CD14-positive monocyte (primary cell): ENCODE measurements at regions not wholly inside any gene's neighbourhood (a gene's known extent, or its start where the extent isn't known, plus 50 kb on each side); places are given as distances from the start of the nearest gene placed in this dataset.

Experiments
- DNase-seq, 3 donors: peaks; one replicate each; pipeline ENCODE4 v3.0.0-alpha.2; 2011 to 2022
- H2AFZ ChIP-seq: 2 replicates; pipeline ENCODE4 v1.6.0; 2012; ENCODE audit warnings: mild to moderate bottlenecking, low read depth, low read length, inconsistent platforms; ENCODE audit not compliant: insufficient read depth, poor library complexity, severe bottlenecking
- H3K27ac ChIP-seq, 2 donors: 1 replicate in 1 of 2; 2 replicates in 1 of 2; pipeline ENCODE4 v1.5.1; 2012 to 2013; ENCODE audit warnings: low read length in 2 of 2, control low read depth in 1 of 2, inconsistent platforms in 1 of 2, low read depth in 1 of 2, mild to moderate bottlenecking in 1 of 2
- H3K27me3 ChIP-seq, 2 donors: one replicate each; pipeline versions ENCODE4 v1.6.0 to v1.6.1; 2011 to 2013; ENCODE audit warnings: low read length in 2 of 2; ENCODE audit not compliant: control insufficient read depth in 2 of 2, insufficient read depth in 2 of 2
- H3K36me3 ChIP-seq, 2 donors: replicated peaks in 1 of 2; 1 replicate in 1 of 2; 2 replicates in 1 of 2; pipeline versions ENCODE4 v1.5.1 to v1.6.1; 2012 to 2013; ENCODE audit warnings: low read length in 2 of 2, control low read depth in 1 of 2, inconsistent platforms in 1 of 2, mild to moderate bottlenecking in 1 of 2; ENCODE audit not compliant: insufficient read depth in 2 of 2, control insufficient read depth in 1 of 2
- H3K4me1 ChIP-seq, 2 donors: 1 replicate in 1 of 2; 2 replicates in 1 of 2; pipeline versions ENCODE4 v1.5.1 to v1.6.1; 2012 to 2013; ENCODE audit warnings: low read length in 2 of 2, control low read depth in 1 of 2, inconsistent platforms in 1 of 2, mild to moderate bottlenecking in 1 of 2, moderate library complexity in 1 of 2; ENCODE audit not compliant: insufficient read depth in 2 of 2, control insufficient read depth in 1 of 2
- H3K4me2 ChIP-seq: replicated peaks from 2 replicates; pipeline ENCODE3; 2012; ENCODE audit warnings: low read length, moderate library complexity, mild to moderate bottlenecking; ENCODE audit not compliant: poor library complexity, severe bottlenecking; ENCODE audit errors: extremely low read depth
- H3K4me3 ChIP-seq, 3 experiments: fragments of 200-600 bp in 1 of 3; sonication (generic) in 1 of 3; replicated peaks in 1 of 3; 1 replicate in 2 of 3; 2 replicates in 1 of 3; pipeline ENCODE4 v1.5.1; 2011 to 2013; ENCODE audit warnings: low read length in 3 of 3, mild to moderate bottlenecking in 3 of 3, control low read depth in 2 of 3, low read depth in 2 of 3, inconsistent platforms in 1 of 3, moderate library complexity in 1 of 3
- H3K79me2 ChIP-seq: 2 replicates; pipeline ENCODE4 v1.6.0; 2012; ENCODE audit warnings: mild to moderate bottlenecking, control low read depth, inconsistent platforms, low read length, moderate library complexity; ENCODE audit not compliant: insufficient read depth
- H3K9ac ChIP-seq: 2 replicates; pipeline ENCODE4 v1.6.0; 2017; ENCODE audit warnings: low read length, mild to moderate bottlenecking; ENCODE audit not compliant: insufficient read depth, poor library complexity, severe bottlenecking
- H3K9me3 ChIP-seq, 2 donors: replicated peaks in 1 of 2; 1 replicate in 1 of 2; 2 replicates in 1 of 2; pipeline versions ENCODE4 v1.5.1 to v1.6.1; 2012 to 2013; ENCODE audit warnings: low read length in 2 of 2, control low read depth in 1 of 2; ENCODE audit not compliant: control insufficient read depth in 1 of 2, insufficient read depth in 1 of 2
- H4K20me1 ChIP-seq: 2 replicates; pipeline ENCODE4 v1.6.0; 2012; ENCODE audit warnings: mild to moderate bottlenecking, low read length, control low read depth, moderate library complexity; ENCODE audit not compliant: insufficient read depth
- H3K27ac Mint-ChIP-seq, 7 donors: one replicate each; pipeline ENCODE4 v1.8.0; 2020; ENCODE audit warnings: mild to moderate bottlenecking in 7 of 7, mixed read lengths in 7 of 7, moderate library complexity in 6 of 7, inconsistent platforms in 2 of 7
- H3K27me3 Mint-ChIP-seq, 3 donors: one replicate each; pipeline ENCODE4 v1.8.0; 2021 to 2022; ENCODE audit warnings: low read depth in 3 of 3, mild to moderate bottlenecking in 3 of 3, mixed read lengths in 3 of 3, moderate library complexity in 3 of 3, inconsistent platforms in 1 of 3
- H3K36me3 Mint-ChIP-seq, 2 donors: one replicate each; pipeline ENCODE4 v1.8.0; 2020; ENCODE audit warnings: mixed read lengths in 2 of 2, inconsistent platforms in 1 of 2, mild to moderate bottlenecking in 1 of 2
- H3K4me1 Mint-ChIP-seq: one replicate; pipeline ENCODE4 v1.8.0; 2020; ENCODE audit warnings: mild to moderate bottlenecking, mixed read lengths
- H3K4me3 Mint-ChIP-seq, 2 donors: one replicate each; pipeline ENCODE4 v1.8.0; 2020; ENCODE audit warnings: mild to moderate bottlenecking in 2 of 2, mixed read lengths in 2 of 2, moderate library complexity in 1 of 2
- H3K9me3 Mint-ChIP-seq, 7 donors: one replicate each; pipeline ENCODE4 v1.8.0; 2020 to 2022; ENCODE audit warnings: mixed read lengths in 7 of 7, mild to moderate bottlenecking in 6 of 7, moderate library complexity in 6 of 7, inconsistent platforms in 2 of 7
- CTCF ChIP-seq: fragments of 200-600 bp; IDR thresholded peaks from one replicate; pipeline ENCODE4 v1.8.0; 2022; ENCODE audit warnings: antibody characterized with exemption, mild to moderate bottlenecking
- WGBS: methylation state at CpG from one replicate; pipeline ENCODE4 v1.1.5; 2013; ENCODE audit warnings: missing lambda C conversion rate; ENCODE audit not compliant: insufficient coverage; 5-methylcytosine and 5-hydroxymethylcytosine counted together
- intact Hi-C, 2 donors: fragments of 100-400 bp; cut with micrococcal nuclease; formaldehyde crosslinking; loops; one replicate each; pipeline versions ENCODE4 v1.15.0 to v1.15.1; 2023

GRCh38 chr16:60274431-60275019, 1540.4 kb upstream of the GOT2 start:
- no peaks in the 10 kb centered on the region for H3K36me3 Mint-ChIP-seq
- H3K27ac Mint-ChIP-seq, result no peak overlapping the region
- Histone ChIP-seq H3K4me1 (no peaks in the 10 kb centered on the region), H3K79me2 (no peaks in the 10 kb centered on the region), H2AFZ (no peak overlapping the region), H3K4me2 (no peak overlapping the region), H3K27ac (no peak overlapping the region), H3K27me3 (no peaks in the 10 kb centered on the region), H4K20me1 (no peaks in the 10 kb centered on the region), H3K9me3 (no peaks in the 10 kb centered on the region), H3K9ac (no peak overlapping the region), H3K36me3 (no peaks in the 10 kb centered on the region), H3K4me3 (no peak overlapping the region)
- no peak overlapping the region for H3K4me3 Mint-ChIP-seq
- no peak for DNase-seq
- intact Hi-C loops, result no loop called here
- no peaks in the 10 kb centered on the region for H3K4me1 Mint-ChIP-seq
- H3K9me3 Mint-ChIP-seq, result peaks cover 0 to 2% (median 0%) of the 10 kb centered on the region in 7 donors
- TF ChIP-seq CTCF, result no peak
- no peaks in the 10 kb centered on the region for H3K27me3 Mint-ChIP-seq
- WGBS, result no CpG with 5 or more reads among the region's 2 CpGs

GRCh38 chr16:60271781-60272180, 1537.7 kb upstream of the GOT2 start:
- no peak for TF ChIP-seq CTCF
- Mint-ChIP-seq H3K27ac (no peak overlapping the region), H3K4me3 (no peak overlapping the region), H3K27me3 (no peaks in the 10 kb centered on the region), H3K36me3 (no peaks in the 10 kb centered on the region), H3K9me3 (peaks cover 0 to 2% (median 0%) of the 10 kb centered on the region in 7 donors), H3K4me1 (no peaks in the 10 kb centered on the region)
- no peaks in the 10 kb centered on the region for H3K9me3 ChIP-seq
- DNase-seq, result no peak
- no peak overlapping the region for H3K27ac ChIP-seq
- intact Hi-C loops, result no loop called here
- no peaks in the 10 kb centered on the region for H3K79me2 ChIP-seq
- no peaks in the 10 kb centered on the region for H3K4me1 ChIP-seq
- no peaks in the 10 kb centered on the region for H3K27me3 ChIP-seq
- no peaks in the 10 kb centered on the region for H4K20me1 ChIP-seq
- no peak overlapping the region for H2AFZ ChIP-seq
- no peak overlapping the region for H3K4me2 ChIP-seq
- no peak overlapping the region for H3K4me3 ChIP-seq
- H3K9ac ChIP-seq, result no peak overlapping the region
- H3K36me3 ChIP-seq, result no peaks in the 10 kb centered on the region
